Body of pancreas (tissue), 4 donors: ENCODE measurements at regions not wholly inside any gene's neighbourhood (a gene's known extent, or its start where the extent isn't known, plus 50 kb on each side); places are given as distances from the start of the nearest gene placed in this dataset.

Source experiments
- CTCF ChIP-seq, 7 experiments: fragments of 450-650 bp in 4 of 7; fragments of 200-600 bp in 3 of 7; sonication (generic) in 3 of 7; IDR thresholded peaks; one replicate each; pipeline ENCODE4 v1.5.1; 2016 to 2019; ENCODE audit warnings: antibody characterized with exemption in 7 of 7
- POLR2A ChIP-seq, 3 donors: fragments of 450-650 bp; IDR thresholded peaks; one replicate each; pipeline ENCODE4 v1.6.1; 2016; ENCODE audit warnings: antibody characterized with exemption in 3 of 3, mild to moderate bottlenecking in 2 of 3

GRCh38 chr13:44698066-44698465, 121.9 kb upstream of the TSC22D1 start:
- TF ChIP-seq CTCF (IDR thresholded peaks at IDR 0.05) (no peak), POLR2A (IDR thresholded peaks at IDR 0.05) (no peak)
